PC-3 (cell line): ENCODE measurements at regions not wholly inside any gene's neighbourhood (a gene's known extent, or its start where the extent isn't known, plus 50 kb on each side); places are given as distances from the start of the nearest gene placed in this dataset.

ENCODE experiments used
- ATAC-seq: fragments of 200-7000 bp; cut with Tn5 transposase; 2 replicates; pipeline ENCODE4 v1.9.1; 2020; ENCODE audit warnings: mild to moderate bottlenecking, moderate library complexity
- BruUV-seq: library from RNA; stranded (reverse); fragments of 400-500 nt; replicated peaks from 2 replicates; lab custom pipeline; 2021; lab: Mats Ljungman, UMichigan
- CTCF ChIA-PET: fragments of 300-600 bp; sonication (Branson Sonifier 250); formaldehyde crosslinking; loops from one replicate; lab custom pipeline; 2022; ENCODE audit warnings: antibody characterized with exemption; lab: Charles Lee
- POLR2A ChIA-PET: fragments of 300-600 bp; sonication (Branson Sonifier 250); formaldehyde crosslinking; loops from one replicate; lab custom pipeline; 2022; ENCODE audit warnings: antibody characterized with exemption; ENCODE audit not compliant: unreplicated experiment; lab: Charles Lee
- DNase-seq: peaks from one replicate; pipeline ENCODE4 v3.0.0-alpha.2; 2015
- H2AFZ ChIP-seq: fragments of 300-600 bp; sonication (generic); 2 replicates; pipeline ENCODE4 v1.6.0; 2016; ENCODE audit warnings: antibody characterized with exemption, low read length
- H3F3A ChIP-seq: fragments of 300-600 bp; sonication (generic); one replicate; pipeline ENCODE4 v1.6.0; 2017; ENCODE audit warnings: antibody characterized with exemption, low read length, control low read depth, mild to moderate bottlenecking; ENCODE audit not compliant: unreplicated experiment
- H3K27ac ChIP-seq: fragments of 300-600 bp; sonication (generic); 2 replicates; pipeline ENCODE4 v1.5.1; 2016; ENCODE audit warnings: mild to moderate bottlenecking, low read length
- H3K27me3 ChIP-seq: fragments of 300-600 bp; sonication (generic); 2 replicates; pipeline ENCODE4 v1.6.1; 2016; ENCODE audit warnings: low read length, mixed read lengths
- H3K36me3 ChIP-seq: fragments of 300-600 bp; sonication (generic); 2 replicates; pipeline ENCODE4 v1.6.1; 2016; ENCODE audit warnings: low read depth, mixed run types, low read length, mixed read lengths
- H3K4me1 ChIP-seq: fragments of 300-600 bp; sonication (generic); 2 replicates; pipeline ENCODE4 v1.5.1; 2016; ENCODE audit warnings: low read length; ENCODE audit not compliant: insufficient read depth
- H3K4me2 ChIP-seq: fragments of 300-600 bp; sonication (generic); 2 replicates; pipeline ENCODE4 v1.6.0; 2016; ENCODE audit warnings: low read length
- H3K4me3 ChIP-seq: fragments of 300-600 bp; sonication (generic); 2 replicates; pipeline ENCODE4 v1.5.1; 2016; ENCODE audit warnings: mild to moderate bottlenecking, low read length, mixed read lengths
- H3K79me2 ChIP-seq: fragments of 300-600 bp; sonication (generic); 2 replicates; pipeline ENCODE4 v1.6.1; 2017; ENCODE audit warnings: low read length, mixed read lengths
- H3K9ac ChIP-seq: fragments of 300-600 bp; sonication (generic); 2 replicates; pipeline ENCODE4 v1.6.0; 2016; ENCODE audit warnings: mild to moderate bottlenecking, low read length
- H3K9me2 ChIP-seq: fragments of 300-600 bp; sonication (generic); replicated peaks from 2 replicates; pipeline ENCODE4 v1.6.1; 2016; ENCODE audit warnings: mixed run types, low read length, mixed read lengths
- H3K9me3 ChIP-seq: fragments of 300-600 bp; sonication (generic); 2 replicates; pipeline ENCODE4 v1.6.1; 2016; ENCODE audit warnings: low read length, mixed read lengths
- H4K20me1 ChIP-seq: fragments of 300-600 bp; sonication (generic); 2 replicates; pipeline ENCODE4 v1.6.1; 2016; ENCODE audit warnings: low read length, mixed read lengths
- EZH2 ChIP-seq: fragments of 300-600 bp; sonication (generic); IDR thresholded peaks from one replicate; pipeline ENCODE4 v1.6.1; 2017; ENCODE audit warnings: antibody characterized with exemption, mild to moderate bottlenecking, low read length; ENCODE audit not compliant: unreplicated experiment
- EZH2phosphoT487 ChIP-seq: fragments of 300-600 bp; sonication (generic); IDR thresholded peaks from 2 replicates; pipeline ENCODE4 v1.6.1; 2018; ENCODE audit warnings: mild to moderate bottlenecking, antibody characterized with exemption, low read length, borderline replicate concordance
- intact Hi-C: fragments of 100-400 bp; cut with micrococcal nuclease; formaldehyde crosslinking; loops from 2 replicates; pipeline ENCODE4 v1.9.0; 2023
- TF ChIP-seq, protein P1 (sequence below): fragments of 300-600 bp; sonication (generic); conservative IDR thresholded peaks from 2 replicates; pipeline ENCODE4 v1.5.1; 2017; ENCODE audit warnings: antibody characterized with exemption, low read depth, mild to moderate bottlenecking, low read length

GRCh38 chr4:164446516-164446915 is 307.4 kb upstream of the SMIM31 start:
- BruUV-seq = no TSS peak
- no peaks in the 10 kb centered on the region for H4K20me1 ChIP-seq
- no peak overlapping the region for H3K4me2 ChIP-seq
- DNase-seq (peak; percentile 57), ATAC-seq (peak; percentile 84)
- no peaks in the 10 kb centered on the region for H3K27me3 ChIP-seq
- no peaks in the 10 kb centered on the region for H3K36me3 ChIP-seq
- no peak overlapping the region for H3K4me3 ChIP-seq
- intact Hi-C loops = loop anchor here (10.0 kb wide), 2 partner anchors 88 to 288 kb away; no protein-coding TSS in a partner anchor
- CTCF ChIA-PET = no interaction called here
- H3K4me1 ChIP-seq = peaks cover 20% of the 10 kb centered on the region
- H3K79me2 ChIP-seq = no peaks in the 10 kb centered on the region
- POLR2A ChIA-PET = interaction anchor here (0.6 kb wide), 1 partner anchor 56 kb away, joined by 4 read pairs; no protein-coding TSS in a partner anchor
- H2AFZ ChIP-seq = no peak overlapping the region
- no peaks in the 10 kb centered on the region for H3K9me2 ChIP-seq
- H3K27ac ChIP-seq = no peak overlapping the region
- no peaks in the 10 kb centered on the region for H3K9me3 ChIP-seq
- TF ChIP-seq EZH2 = no peak
- TF ChIP-seq EZH2phosphoT487 = no peak
- TF ChIP-seq, protein P1, sequence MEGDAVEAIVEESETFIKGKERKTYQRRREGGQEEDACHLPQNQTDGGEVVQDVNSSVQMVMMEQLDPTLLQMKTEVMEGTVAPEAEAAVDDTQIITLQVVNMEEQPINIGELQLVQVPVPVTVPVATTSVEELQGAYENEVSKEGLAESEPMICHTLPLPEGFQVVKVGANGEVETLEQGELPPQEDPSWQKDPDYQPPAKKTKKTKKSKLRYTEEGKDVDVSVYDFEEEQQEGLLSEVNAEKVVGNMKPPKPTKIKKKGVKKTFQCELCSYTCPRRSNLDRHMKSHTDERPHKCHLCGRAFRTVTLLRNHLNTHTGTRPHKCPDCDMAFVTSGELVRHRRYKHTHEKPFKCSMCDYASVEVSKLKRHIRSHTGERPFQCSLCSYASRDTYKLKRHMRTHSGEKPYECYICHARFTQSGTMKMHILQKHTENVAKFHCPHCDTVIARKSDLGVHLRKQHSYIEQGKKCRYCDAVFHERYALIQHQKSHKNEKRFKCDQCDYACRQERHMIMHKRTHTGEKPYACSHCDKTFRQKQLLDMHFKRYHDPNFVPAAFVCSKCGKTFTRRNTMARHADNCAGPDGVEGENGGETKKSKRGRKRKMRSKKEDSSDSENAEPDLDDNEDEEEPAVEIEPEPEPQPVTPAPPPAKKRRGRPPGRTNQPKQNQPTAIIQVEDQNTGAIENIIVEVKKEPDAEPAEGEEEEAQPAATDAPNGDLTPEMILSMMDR = no peak
- H3F3A ChIP-seq = no peaks in the 10 kb centered on the region
- H3K9ac ChIP-seq = no peak overlapping the region

DNA sequence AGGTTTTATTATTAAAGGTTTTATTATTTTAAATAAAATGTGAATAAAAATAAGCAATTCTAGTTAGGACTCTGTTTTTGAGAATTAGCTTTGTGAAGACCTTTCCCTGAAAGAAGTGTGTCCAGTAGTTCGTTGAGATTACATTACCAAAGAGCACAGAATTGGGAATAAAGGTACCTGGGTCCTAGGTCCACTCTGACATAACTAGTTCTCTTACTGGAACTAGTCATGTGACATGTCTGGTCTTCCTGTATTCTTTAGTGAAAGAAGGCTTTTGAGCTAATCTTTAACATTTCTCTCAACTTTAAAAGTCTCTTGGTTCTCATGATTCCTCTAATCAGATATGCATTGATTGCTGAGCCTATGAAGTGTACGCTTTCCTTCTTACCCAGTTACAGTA is 292.0 kb upstream of the SMIM31 start:
- no peaks in the 10 kb centered on the region for H3K4me1 ChIP-seq
- POLR2A ChIA-PET = no interaction called here

DNA sequence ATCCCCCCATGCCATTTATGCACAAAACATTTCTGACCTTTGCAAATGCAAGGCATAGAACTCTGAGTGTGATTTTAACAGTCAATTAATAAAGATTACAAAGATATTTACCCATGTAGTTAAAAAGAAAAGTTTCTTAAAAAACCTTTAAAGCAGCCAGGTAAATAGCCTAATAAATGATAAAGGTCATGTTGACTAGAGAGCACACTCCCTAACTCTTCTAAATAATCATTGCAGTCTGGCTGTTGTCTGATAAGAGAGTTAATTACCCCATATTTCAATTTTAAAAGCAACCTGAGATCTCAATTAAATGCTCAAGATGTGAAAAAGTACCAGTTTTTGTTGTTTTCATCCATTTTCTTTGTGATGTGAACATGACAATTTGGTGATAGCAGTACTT is 291.5 kb upstream of the SMIM31 start:
- Histone ChIP-seq H3F3A (no peaks in the 10 kb centered on the region), H3K4me3 (no peak overlapping the region), H3K36me3 (no peaks in the 10 kb centered on the region), H3K27me3 (no peaks in the 10 kb centered on the region), H3K79me2 (no peaks in the 10 kb centered on the region), H3K4me1 (no peaks in the 10 kb centered on the region), H4K20me1 (no peaks in the 10 kb centered on the region), H3K9ac (no peak overlapping the region), H2AFZ (no peak overlapping the region), H3K9me2 (no peaks in the 10 kb centered on the region), H3K9me3 (no peaks in the 10 kb centered on the region), H3K27ac (no peak overlapping the region), H3K4me2 (no peak overlapping the region)
- intact Hi-C loops = no loop called here
- DNase-seq = no peak
- CTCF ChIA-PET = no interaction called here
- POLR2A ChIA-PET = no interaction called here
- BruUV-seq = no TSS peak
- TF ChIP-seq, protein P1 = no peak
- no peak for TF ChIP-seq EZH2phosphoT487
- no peak for TF ChIP-seq EZH2
- no peak for ATAC-seq

More for the DNA sequence above, 292.0 kb upstream of the SMIM31 start:
- BruUV-seq = no TSS peak
- DNase-seq = no peak
- Histone ChIP-seq H3K9me2 (no peaks in the 10 kb centered on the region), H3K4me2 (no peak overlapping the region), H3K4me3 (no peak overlapping the region), H3K36me3 (no peaks in the 10 kb centered on the region), H3K9ac (no peak overlapping the region), H3K27ac (no peak overlapping the region), H3K79me2 (no peaks in the 10 kb centered on the region), H3F3A (no peaks in the 10 kb centered on the region), H4K20me1 (no peaks in the 10 kb centered on the region), H3K27me3 (no peaks in the 10 kb centered on the region), H2AFZ (no peak overlapping the region), H3K9me3 (no peaks in the 10 kb centered on the region)
- intact Hi-C loops = no loop called here
- TF ChIP-seq, protein P1 = no peak
- TF ChIP-seq EZH2phosphoT487 = no peak
- TF ChIP-seq EZH2 = no peak
- no peak for ATAC-seq
- CTCF ChIA-PET = no interaction called here
